Thyroid gland (tissue), 4 donors: ENCODE measurements at regions not wholly inside any gene's neighbourhood (a gene's known extent, or its start where the extent isn't known, plus 50 kb on each side); places are given as distances from the start of the nearest gene placed in this dataset.

Source experiments
- POLR2A ChIP-seq, 2 donors: fragments of 450-650 bp; IDR thresholded peaks; one replicate each; pipeline ENCODE4 v1.6.1; 2017; ENCODE audit warnings: antibody characterized with exemption in 2 of 2, mild to moderate bottlenecking in 2 of 2, moderate library complexity in 1 of 2
- TF ChIP-seq, protein P1 (sequence below), 6 experiments: fragments of 200-600 bp in 3 of 6; fragments of 450-650 bp in 3 of 6; sonication (generic) in 3 of 6; IDR thresholded peaks; one replicate each; pipeline ENCODE4 v1.5.1; 2016 to 2019; ENCODE audit warnings: antibody characterized with exemption in 6 of 6, mild to moderate bottlenecking in 2 of 6, inconsistent platforms in 1 of 6, moderate library complexity in 1 of 6

DNA sequence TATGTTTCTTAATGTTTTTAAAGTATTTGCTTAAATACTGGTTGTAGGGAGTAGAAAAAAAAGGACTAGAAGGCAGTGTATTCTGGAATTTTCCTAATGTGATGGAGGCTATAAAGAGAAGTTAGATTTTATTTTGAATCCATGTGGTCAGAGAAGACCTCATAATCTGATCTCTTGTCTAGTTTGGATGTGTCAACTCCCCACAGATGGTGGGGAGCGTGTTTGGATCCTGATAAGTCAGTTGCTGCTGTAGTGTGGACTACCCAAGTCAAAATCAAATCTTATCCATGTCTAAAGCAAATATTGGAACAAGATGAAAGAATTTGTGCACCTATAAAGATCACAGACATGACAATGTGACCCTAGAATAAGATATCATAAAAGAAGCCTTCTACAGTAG lies 918.0 kb downstream of the LTN1 start:
- TF ChIP-seq, protein P1, sequence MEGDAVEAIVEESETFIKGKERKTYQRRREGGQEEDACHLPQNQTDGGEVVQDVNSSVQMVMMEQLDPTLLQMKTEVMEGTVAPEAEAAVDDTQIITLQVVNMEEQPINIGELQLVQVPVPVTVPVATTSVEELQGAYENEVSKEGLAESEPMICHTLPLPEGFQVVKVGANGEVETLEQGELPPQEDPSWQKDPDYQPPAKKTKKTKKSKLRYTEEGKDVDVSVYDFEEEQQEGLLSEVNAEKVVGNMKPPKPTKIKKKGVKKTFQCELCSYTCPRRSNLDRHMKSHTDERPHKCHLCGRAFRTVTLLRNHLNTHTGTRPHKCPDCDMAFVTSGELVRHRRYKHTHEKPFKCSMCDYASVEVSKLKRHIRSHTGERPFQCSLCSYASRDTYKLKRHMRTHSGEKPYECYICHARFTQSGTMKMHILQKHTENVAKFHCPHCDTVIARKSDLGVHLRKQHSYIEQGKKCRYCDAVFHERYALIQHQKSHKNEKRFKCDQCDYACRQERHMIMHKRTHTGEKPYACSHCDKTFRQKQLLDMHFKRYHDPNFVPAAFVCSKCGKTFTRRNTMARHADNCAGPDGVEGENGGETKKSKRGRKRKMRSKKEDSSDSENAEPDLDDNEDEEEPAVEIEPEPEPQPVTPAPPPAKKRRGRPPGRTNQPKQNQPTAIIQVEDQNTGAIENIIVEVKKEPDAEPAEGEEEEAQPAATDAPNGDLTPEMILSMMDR (IDR thresholded peaks at IDR 0.05): no peak
- no peak for TF ChIP-seq POLR2A (IDR thresholded peaks at IDR 0.05)
